ENCODE measurements at regions not wholly inside any gene's neighbourhood (a gene's known extent, or its start where the extent isn't known, plus 50 kb on each side); places are given as distances from the start of the nearest gene placed in this dataset.

DNA sequence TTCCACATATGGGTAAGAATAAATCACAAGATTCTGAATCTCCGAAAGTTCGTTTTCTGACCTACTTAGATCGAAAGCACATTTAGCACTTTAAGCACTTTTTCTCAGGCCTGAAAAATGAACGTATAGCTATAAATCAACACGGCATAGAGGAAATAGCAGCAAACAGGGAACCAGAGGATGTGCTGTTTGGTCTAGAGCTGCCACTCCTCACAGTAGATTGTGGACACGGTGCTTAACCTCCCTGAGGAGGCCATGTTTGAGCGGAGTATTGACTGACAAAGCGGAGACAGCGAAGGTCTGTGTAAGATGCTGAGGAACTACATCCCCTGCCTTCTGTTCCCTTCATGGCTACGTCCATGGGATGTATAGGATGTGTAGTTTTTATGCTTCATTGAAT is 452.8 kb upstream of the NCAM2 start:
- TF ChIP-seq, protein P1, sequence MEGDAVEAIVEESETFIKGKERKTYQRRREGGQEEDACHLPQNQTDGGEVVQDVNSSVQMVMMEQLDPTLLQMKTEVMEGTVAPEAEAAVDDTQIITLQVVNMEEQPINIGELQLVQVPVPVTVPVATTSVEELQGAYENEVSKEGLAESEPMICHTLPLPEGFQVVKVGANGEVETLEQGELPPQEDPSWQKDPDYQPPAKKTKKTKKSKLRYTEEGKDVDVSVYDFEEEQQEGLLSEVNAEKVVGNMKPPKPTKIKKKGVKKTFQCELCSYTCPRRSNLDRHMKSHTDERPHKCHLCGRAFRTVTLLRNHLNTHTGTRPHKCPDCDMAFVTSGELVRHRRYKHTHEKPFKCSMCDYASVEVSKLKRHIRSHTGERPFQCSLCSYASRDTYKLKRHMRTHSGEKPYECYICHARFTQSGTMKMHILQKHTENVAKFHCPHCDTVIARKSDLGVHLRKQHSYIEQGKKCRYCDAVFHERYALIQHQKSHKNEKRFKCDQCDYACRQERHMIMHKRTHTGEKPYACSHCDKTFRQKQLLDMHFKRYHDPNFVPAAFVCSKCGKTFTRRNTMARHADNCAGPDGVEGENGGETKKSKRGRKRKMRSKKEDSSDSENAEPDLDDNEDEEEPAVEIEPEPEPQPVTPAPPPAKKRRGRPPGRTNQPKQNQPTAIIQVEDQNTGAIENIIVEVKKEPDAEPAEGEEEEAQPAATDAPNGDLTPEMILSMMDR (IDR thresholded peaks at IDR 0.05 in 2 of 3, conservative IDR thresholded peaks at IDR 0.05 in 1 of 3; ENCODE audit: borderline replicate concordance in 1 of 3, insufficient read depth in 1 of 3, low read depth in 2 of 3, low read length in 2 of 3), result no peak
- TF ChIP-seq EZH2 (IDR thresholded peaks at IDR 0.05) (no peak), SP1 (IDR thresholded peaks at IDR 0.05; ENCODE audit: low read depth) (no peak), POLR2A (IDR thresholded peaks at IDR 0.05; ENCODE audit: borderline replicate concordance, extremely low read depth, insufficient read depth, insufficient read length) (no peak), ELF1 (IDR thresholded peaks at IDR 0.05; ENCODE audit: borderline replicate concordance, low read depth) (no peak), SIN3A (IDR thresholded peaks at IDR 0.05; ENCODE audit: low read depth) (no peak), CEBPB (IDR thresholded peaks at IDR 0.05; ENCODE audit: low read depth) (no peak), JUND (IDR thresholded peaks at IDR 0.05) (no peak), POLR2AphosphoS5 (IDR thresholded peaks at IDR 0.05; ENCODE audit: low read depth, low read length) (no peak), EZH2phosphoT487 (IDR thresholded peaks at IDR 0.05; ENCODE audit: borderline replicate concordance) (no peak), YY1 (IDR thresholded peaks at IDR 0.05; ENCODE audit: extremely low read depth, insufficient replicate concordance, low read depth, low read length) (no peak), TCF7L2 (IDR thresholded peaks at IDR 0.05; ENCODE audit: borderline replicate concordance, extremely low read depth, insufficient read depth, insufficient read length) (no peak), ZNF274 (IDR thresholded peaks at IDR 0.05; ENCODE audit: low read depth, low read length) (no peak)
- TF ChIP-seq, protein P2, sequence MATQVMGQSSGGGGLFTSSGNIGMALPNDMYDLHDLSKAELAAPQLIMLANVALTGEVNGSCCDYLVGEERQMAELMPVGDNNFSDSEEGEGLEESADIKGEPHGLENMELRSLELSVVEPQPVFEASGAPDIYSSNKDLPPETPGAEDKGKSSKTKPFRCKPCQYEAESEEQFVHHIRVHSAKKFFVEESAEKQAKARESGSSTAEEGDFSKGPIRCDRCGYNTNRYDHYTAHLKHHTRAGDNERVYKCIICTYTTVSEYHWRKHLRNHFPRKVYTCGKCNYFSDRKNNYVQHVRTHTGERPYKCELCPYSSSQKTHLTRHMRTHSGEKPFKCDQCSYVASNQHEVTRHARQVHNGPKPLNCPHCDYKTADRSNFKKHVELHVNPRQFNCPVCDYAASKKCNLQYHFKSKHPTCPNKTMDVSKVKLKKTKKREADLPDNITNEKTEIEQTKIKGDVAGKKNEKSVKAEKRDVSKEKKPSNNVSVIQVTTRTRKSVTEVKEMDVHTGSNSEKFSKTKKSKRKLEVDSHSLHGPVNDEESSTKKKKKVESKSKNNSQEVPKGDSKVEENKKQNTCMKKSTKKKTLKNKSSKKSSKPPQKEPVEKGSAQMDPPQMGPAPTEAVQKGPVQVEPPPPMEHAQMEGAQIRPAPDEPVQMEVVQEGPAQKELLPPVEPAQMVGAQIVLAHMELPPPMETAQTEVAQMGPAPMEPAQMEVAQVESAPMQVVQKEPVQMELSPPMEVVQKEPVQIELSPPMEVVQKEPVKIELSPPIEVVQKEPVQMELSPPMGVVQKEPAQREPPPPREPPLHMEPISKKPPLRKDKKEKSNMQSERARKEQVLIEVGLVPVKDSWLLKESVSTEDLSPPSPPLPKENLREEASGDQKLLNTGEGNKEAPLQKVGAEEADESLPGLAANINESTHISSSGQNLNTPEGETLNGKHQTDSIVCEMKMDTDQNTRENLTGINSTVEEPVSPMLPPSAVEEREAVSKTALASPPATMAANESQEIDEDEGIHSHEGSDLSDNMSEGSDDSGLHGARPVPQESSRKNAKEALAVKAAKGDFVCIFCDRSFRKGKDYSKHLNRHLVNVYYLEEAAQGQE (IDR thresholded peaks at IDR 0.05; ENCODE audit: low read depth), result no peak

All from HCT116 (cell line).